Panc1 (cell line): ENCODE measurements at regions not wholly inside any gene's neighbourhood (a gene's known extent, or its start where the extent isn't known, plus 50 kb on each side); places are given as distances from the start of the nearest gene placed in this dataset.

Source experiments
- POLR2AphosphoS5 ChIP-seq: IDR thresholded peaks from 2 replicates; pipeline ENCODE4 v1.6.1; 2012; ENCODE audit warnings: mild to moderate bottlenecking, low read depth, low read length, moderate library complexity
- SIN3A ChIP-seq: IDR thresholded peaks from 2 replicates; pipeline ENCODE4 v1.6.1; 2012; ENCODE audit warnings: low read depth, mild to moderate bottlenecking, low read length, moderate library complexity, borderline replicate concordance; ENCODE audit not compliant: insufficient read depth
- TCF7L2 ChIP-seq: IDR thresholded peaks from 2 replicates; pipeline ENCODE4 v1.6.1; 2011; ENCODE audit warnings: mild to moderate bottlenecking, low read depth, low read length, inconsistent platforms
- TF ChIP-seq, protein P1 (sequence below): fragments of 450-650 bp; IDR thresholded peaks from 2 replicates; pipeline ENCODE4 v1.5.1; 2017; ENCODE audit warnings: mild to moderate bottlenecking

- TF ChIP-seq, protein P1, sequence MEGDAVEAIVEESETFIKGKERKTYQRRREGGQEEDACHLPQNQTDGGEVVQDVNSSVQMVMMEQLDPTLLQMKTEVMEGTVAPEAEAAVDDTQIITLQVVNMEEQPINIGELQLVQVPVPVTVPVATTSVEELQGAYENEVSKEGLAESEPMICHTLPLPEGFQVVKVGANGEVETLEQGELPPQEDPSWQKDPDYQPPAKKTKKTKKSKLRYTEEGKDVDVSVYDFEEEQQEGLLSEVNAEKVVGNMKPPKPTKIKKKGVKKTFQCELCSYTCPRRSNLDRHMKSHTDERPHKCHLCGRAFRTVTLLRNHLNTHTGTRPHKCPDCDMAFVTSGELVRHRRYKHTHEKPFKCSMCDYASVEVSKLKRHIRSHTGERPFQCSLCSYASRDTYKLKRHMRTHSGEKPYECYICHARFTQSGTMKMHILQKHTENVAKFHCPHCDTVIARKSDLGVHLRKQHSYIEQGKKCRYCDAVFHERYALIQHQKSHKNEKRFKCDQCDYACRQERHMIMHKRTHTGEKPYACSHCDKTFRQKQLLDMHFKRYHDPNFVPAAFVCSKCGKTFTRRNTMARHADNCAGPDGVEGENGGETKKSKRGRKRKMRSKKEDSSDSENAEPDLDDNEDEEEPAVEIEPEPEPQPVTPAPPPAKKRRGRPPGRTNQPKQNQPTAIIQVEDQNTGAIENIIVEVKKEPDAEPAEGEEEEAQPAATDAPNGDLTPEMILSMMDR, result no peak
- TF ChIP-seq POLR2AphosphoS5 (no peak), SIN3A (no peak), TCF7L2 (no peak)
These were observed 491.2 kb downstream of the PREX1 start for GRCh38 chr20:48336597-48336996.
